OCI-LY7 (cell line): ENCODE measurements at regions not wholly inside any gene's neighbourhood (a gene's known extent, or its start where the extent isn't known, plus 50 kb on each side); places are given as distances from the start of the nearest gene placed in this dataset.

Source experiments
- BruUV-seq: library from RNA; stranded (reverse); fragments of 400-500 nt; replicated peaks from 2 replicates; lab custom pipeline; 2021; lab: Mats Ljungman, UMichigan
- CTCF ChIA-PET: fragments of 300-600 bp; sonication (Branson Sonifier 250); formaldehyde crosslinking; loops from one replicate; lab custom pipeline; 2022; ENCODE audit warnings: antibody characterized with exemption; ENCODE audit not compliant: unreplicated experiment; lab: Charles Lee
- POLR2A ChIA-PET: fragments of 300-600 bp; sonication (Branson Sonifier 250); formaldehyde crosslinking; loops from one replicate; lab custom pipeline; 2022; ENCODE audit warnings: antibody characterized with exemption; lab: Charles Lee
- DNase-seq: peaks from one replicate; pipeline ENCODE4 v3.0.0-alpha.2; 2015; ENCODE audit warnings: low spot score
- H2AFZ ChIP-seq: fragments of 200-600 bp; sonication (generic), shearing (Covaris generic); 2 replicates; pipeline ENCODE4 v1.6.1; 2014; ENCODE audit warnings: mild to moderate bottlenecking, antibody characterized with exemption, low read length, moderate library complexity
- H3K27ac ChIP-seq: fragments of 200-600 bp; sonication (generic); 2 replicates; pipeline ENCODE4 v1.5.1; 2014; ENCODE audit warnings: mixed run types, low read depth, mild to moderate bottlenecking, moderate library complexity, low read length, inconsistent platforms; ENCODE audit not compliant: poor library complexity, severe bottlenecking
- H3K36me3 ChIP-seq: fragments of 200-600 bp; sonication (generic); 2 replicates; pipeline ENCODE4 v1.6.1; 2014; ENCODE audit warnings: mild to moderate bottlenecking, antibody characterized with exemption, low read length, moderate library complexity, mixed read lengths; ENCODE audit not compliant: insufficient read depth
- H3K4me1 ChIP-seq: fragments of 200-600 bp; sonication (generic); 2 replicates; pipeline ENCODE4 v1.5.1; 2014; ENCODE audit warnings: mild to moderate bottlenecking, low read length; ENCODE audit not compliant: insufficient read depth, poor library complexity, severe bottlenecking
- H3K4me2 ChIP-seq: fragments of 200-600 bp; sonication (generic); 2 replicates; pipeline ENCODE4 v1.6.1; 2014; ENCODE audit warnings: mild to moderate bottlenecking, low read length
- H3K4me3 ChIP-seq: fragments of 200-600 bp; sonication (generic); 2 replicates; pipeline ENCODE4 v1.5.1; 2014; ENCODE audit warnings: mild to moderate bottlenecking, low read depth, low read length; ENCODE audit not compliant: poor library complexity, severe bottlenecking
- H3K79me2 ChIP-seq: fragments of 200-600 bp; sonication (generic); 2 replicates; pipeline ENCODE4 v1.6.1; 2016; ENCODE audit warnings: low read depth, mild to moderate bottlenecking, low read length, moderate library complexity, mixed read lengths; ENCODE audit not compliant: insufficient read depth
- H3K9me2 ChIP-seq: fragments of 200-600 bp; sonication (generic); 2 replicates; pipeline ENCODE4 v1.6.1; 2016; ENCODE audit warnings: mild to moderate bottlenecking, low read length, mixed read lengths; ENCODE audit not compliant: insufficient read depth
- H3K9me3 ChIP-seq: fragments of 200-600 bp; sonication (generic); 2 replicates; pipeline ENCODE4 v1.6.1; 2014; ENCODE audit warnings: mild to moderate bottlenecking, mixed run types, low read length, mixed read lengths
- H4K20me1 ChIP-seq: fragments of 200-600 bp; sonication (generic); 2 replicates; pipeline ENCODE4 v1.6.1; 2014; ENCODE audit warnings: mild to moderate bottlenecking, antibody characterized with exemption, low read length, moderate library complexity, mixed read lengths; ENCODE audit not compliant: insufficient read depth
- CTCF ChIP-seq: fragments of 200-600 bp; sonication (generic); conservative IDR thresholded peaks from 2 replicates; pipeline ENCODE4 v1.5.1; 2014; ENCODE audit warnings: mild to moderate bottlenecking, antibody characterized with exemption, low read length, moderate library complexity, mixed read lengths
- EZH2phosphoT487 ChIP-seq: fragments of 200-600 bp; sonication (generic); IDR thresholded peaks from 2 replicates; pipeline ENCODE4 v1.6.1; 2018; ENCODE audit warnings: low read depth, borderline replicate concordance, mild to moderate bottlenecking, mixed run types, antibody characterized with exemption, low read length, moderate library complexity, mixed read lengths
- intact Hi-C: fragments of 100-400 bp; cut with micrococcal nuclease; formaldehyde crosslinking; loops from one replicate; pipeline ENCODE4 v1.10.0; 2022; ENCODE audit not compliant: unreplicated experiment

GRCh38 chr13:90568165-90568564, 779.3 kb upstream of the MIR17HG start:
- Histone ChIP-seq H3K79me2 (no peaks in the 10 kb centered on the region), H3K9me2 (no peaks in the 10 kb centered on the region), H3K27ac (no peak overlapping the region), H2AFZ (no peak overlapping the region), H3K9me3 (peaks cover 25% of the 10 kb centered on the region), H4K20me1 (no peaks in the 10 kb centered on the region), H3K36me3 (no peaks in the 10 kb centered on the region), H3K4me2 (no peak overlapping the region), H3K4me3 (no peak overlapping the region), H3K4me1 (no peaks in the 10 kb centered on the region)
- intact Hi-C loops = no loop called here
- TF ChIP-seq CTCF = no peak
- CTCF ChIA-PET = no interaction called here
- no peak for DNase-seq
- POLR2A ChIA-PET = interaction anchor here (0.6 to 1.4 kb wide), 5 partner anchors 8 to 336 kb away, joined by 3 to 5 read pairs (median 3); no protein-coding TSS in a partner anchor
- no TSS peak for BruUV-seq

GRCh38 chr13:90576067-90576466, 771.4 kb upstream of the MIR17HG start:
- Histone ChIP-seq H3K36me3 (no peaks in the 10 kb centered on the region), H3K9me2 (no peaks in the 10 kb centered on the region), H3K4me2 (no peak overlapping the region), H3K4me1 (no peaks in the 10 kb centered on the region), H3K4me3 (no peak overlapping the region), H4K20me1 (no peaks in the 10 kb centered on the region), H3K79me2 (no peaks in the 10 kb centered on the region), H2AFZ (no peak overlapping the region), H3K27ac (no peak overlapping the region), H3K9me3 (peaks cover 11% of the 10 kb centered on the region)
- intact Hi-C loops = no loop called here
- BruUV-seq = no TSS peak
- ChIA-PET CTCF (no interaction called here), POLR2A (interaction anchor here (0.7 kb wide), 1 partner anchor 8 kb away, joined by 3 read pairs; no protein-coding TSS in a partner anchor)
- DNase-seq = no peak
- TF ChIP-seq CTCF (no peak), EZH2phosphoT487 (no peak)

GRCh38 chr13:90577726-90578125, 769.8 kb upstream of the MIR17HG start:
- CTCF ChIA-PET = no interaction called here
- no peaks in the 10 kb centered on the region for H4K20me1 ChIP-seq
- H3K79me2 ChIP-seq = no peaks in the 10 kb centered on the region
- no peak overlapping the region for H2AFZ ChIP-seq
- peaks cover 11% of the 10 kb centered on the region; the same call in 1 of the 2 replicates for H3K9me3 ChIP-seq
- no peak overlapping the region for H3K4me3 ChIP-seq
- no peak overlapping the region for H3K27ac ChIP-seq
- no TSS peak for BruUV-seq
- no peaks in the 10 kb centered on the region for H3K4me1 ChIP-seq
- intact Hi-C loops = no loop called here
- no peak overlapping the region for H3K4me2 ChIP-seq
- H3K36me3 ChIP-seq = no peaks in the 10 kb centered on the region
- no peak for DNase-seq
- POLR2A ChIA-PET = interaction anchor here (1.0 to 1.4 kb wide), 4 partner anchors 8 to 54 kb away, joined by 3 to 8 read pairs (median 4); no protein-coding TSS in a partner anchor
- TF ChIP-seq CTCF = no peak
- TF ChIP-seq EZH2phosphoT487 = no peak
- no peaks in the 10 kb centered on the region for H3K9me2 ChIP-seq
